Sigmoid colon (tissue), 6 donors: ENCODE measurements at regions not wholly inside any gene's neighbourhood (a gene's known extent, or its start where the extent isn't known, plus 50 kb on each side); places are given as distances from the start of the nearest gene placed in this dataset.

Experiments
- DNase-seq: peaks from one replicate; pipeline ENCODE4 v3.0.0-alpha.2; 2019
- H3K27ac ChIP-seq, 4 donors: fragments of 200-600 bp; sonication (generic); one replicate each; pipeline ENCODE4 v1.5.1; 2016 to 2019; ENCODE audit warnings: mild to moderate bottlenecking in 1 of 4
- H3K27me3 ChIP-seq, 3 donors: fragments of 200-600 bp; sonication (generic); one replicate each; pipeline ENCODE4 v1.5.1; 2019; ENCODE audit warnings: mild to moderate bottlenecking in 1 of 3
- H3K36me3 ChIP-seq, 4 donors: fragments of 200-600 bp; sonication (generic); one replicate each; pipeline ENCODE4 v1.5.1; 2016 to 2019
- H3K4me1 ChIP-seq, 4 donors: fragments of 200-600 bp; sonication (generic); one replicate each; pipeline ENCODE4 v1.5.1; 2017 to 2019
- H3K4me3 ChIP-seq, 4 donors: fragments of 200-600 bp; sonication (generic); one replicate each; pipeline ENCODE4 v1.5.1; 2017 to 2019; ENCODE audit warnings: mild to moderate bottlenecking in 2 of 4, moderate library complexity in 1 of 4
- H3K9me3 ChIP-seq, 4 donors: fragments of 200-600 bp in 3 of 4; sonication (generic) in 3 of 4; one replicate each; pipeline versions ENCODE4 v1.5.1 to v1.6.1; 2013 to 2019
- CTCF ChIP-seq, 4 experiments: fragments of 450-650 bp in 3 of 4; fragments of 200-600 bp in 1 of 4; IDR thresholded peaks; one replicate each; pipeline ENCODE4 v1.5.1; 2016 to 2019; ENCODE audit warnings: antibody characterized with exemption in 4 of 4, mild to moderate bottlenecking in 3 of 4, moderate library complexity in 2 of 4
- EP300 ChIP-seq, 4 donors: sonication (generic); formaldehyde crosslinking; IDR thresholded peaks; one replicate each; pipeline ENCODE4 v1.6.1; 2017; ENCODE audit warnings: antibody characterized with exemption in 4 of 4
- POLR2A ChIP-seq, 2 donors: fragments of 450-650 bp; IDR thresholded peaks; one replicate each; pipeline ENCODE4 v1.6.1; 2016; ENCODE audit warnings: antibody characterized with exemption in 2 of 2, mild to moderate bottlenecking in 2 of 2, moderate library complexity in 2 of 2
- POLR2AphosphoS5 ChIP-seq, 4 donors: sonication (generic); formaldehyde crosslinking; IDR thresholded peaks; one replicate each; pipeline ENCODE4 v1.6.1; 2017; ENCODE audit warnings: antibody characterized with exemption in 4 of 4
- WGBS, 2 donors: extraction: QIAGEN DNeasy Blood & Tissue Kit; methylation state at CpG; one replicate each; pipeline ENCODE4 v1.1.7; 2013; 5-methylcytosine and 5-hydroxymethylcytosine counted together
- intact Hi-C: fragments of 100-400 bp; cut with DNase I; formaldehyde crosslinking; loops from one replicate; pipeline ENCODE4 v1.15.1; 2023
- donor health status: healthy with polysubstance abuse.
- donor health status: healthy.

GRCh38 chr13:75224053-75224742, 257.8 kb downstream of the TBC1D4 start:
- intact Hi-C loops: loop anchor here (5.0 to 10.0 kb wide), 3 partner anchors 939 to 1469 kb away; no protein-coding TSS in a partner anchor
- TF ChIP-seq CTCF (IDR thresholded peaks at IDR 0.05) (no peak), POLR2A (IDR thresholded peaks at IDR 0.05) (no peak), EP300 (IDR thresholded peaks at IDR 0.05) (no peak), POLR2AphosphoS5 (IDR thresholded peaks at IDR 0.05) (no peak)
- no peak overlapping the region for H3K27ac ChIP-seq
- H3K4me3 ChIP-seq: no peak overlapping the region
- H3K27me3 ChIP-seq: no peaks in the 10 kb centered on the region
- 84 to 89% methylated on average over 6 of the region's 6 CpGs for WGBS, 2 donors
- H3K9me3 ChIP-seq: no peaks in the 10 kb centered on the region
- peaks cover 0 to 36% (median 20%) of the 10 kb centered on the region in 4 donors for H3K4me1 ChIP-seq
- H3K36me3 ChIP-seq: no peaks in the 10 kb centered on the region
- no peak for DNase-seq

GRCh38 chr13:75222031-75222430, 259.9 kb downstream of the TBC1D4 start:
- Histone ChIP-seq H3K27ac (no peak overlapping the region), H3K4me3 (no peak overlapping the region), H3K27me3 (no peaks in the 10 kb centered on the region), H3K36me3 (no peaks in the 10 kb centered on the region), H3K4me1 (peaks cover 0 to 17% (median 8%) of the 10 kb centered on the region in 4 donors), H3K9me3 (no peaks in the 10 kb centered on the region)
- WGBS, 2 donors: 85 to 87% methylated on average over 1 of the region's 1 CpG
- DNase-seq: no peak
- TF ChIP-seq POLR2AphosphoS5 (IDR thresholded peaks at IDR 0.05): no peak
- no peak for TF ChIP-seq POLR2A (IDR thresholded peaks at IDR 0.05)
- no peak for TF ChIP-seq CTCF (IDR thresholded peaks at IDR 0.05)
- TF ChIP-seq EP300 (IDR thresholded peaks at IDR 0.05): no peak
- intact Hi-C loops: loop anchor here (5.0 to 10.0 kb wide), 3 partner anchors 937 to 1467 kb away; no protein-coding TSS in a partner anchor

- Histone ChIP-seq H3K27me3 (peaks cover 0 to 4% (median 0%) of the 10 kb centered on the region in 3 donors), H3K9me3 (no peaks in the 10 kb centered on the region), H3K27ac (no peak overlapping the region), H3K36me3 (no peaks in the 10 kb centered on the region), H3K4me1 (peaks cover 0 to 9% (median 2%) of the 10 kb centered on the region in 4 donors), H3K4me3 (no peak overlapping the region)
- WGBS, 2 donors: 77 to 85% methylated on average over 5 of the region's 5 CpGs
- TF ChIP-seq POLR2AphosphoS5 (IDR thresholded peaks at IDR 0.05) (no peak), POLR2A (IDR thresholded peaks at IDR 0.05) (no peak), CTCF (IDR thresholded peaks at IDR 0.05) (no peak), EP300 (IDR thresholded peaks at IDR 0.05) (no peak)
- intact Hi-C loops: loop anchor here (5.0 to 10.0 kb wide), 3 partner anchors 936 to 1466 kb away; no protein-coding TSS in a partner anchor
- DNase-seq: no peak
These were observed 261.1 kb downstream of the TBC1D4 start for GRCh38 chr13:75220861-75221260.

GRCh38 chr13:75220238-75220542, 261.8 kb downstream of the TBC1D4 start:
- intact Hi-C loops: loop anchor here (5.0 to 10.0 kb wide), 3 partner anchors 935 to 1465 kb away; no protein-coding TSS in a partner anchor

More at GRCh38 chr13:75220238-75220542, 261.8 kb downstream of the TBC1D4 start:
- Histone ChIP-seq H3K9me3 (no peaks in the 10 kb centered on the region), H3K36me3 (no peaks in the 10 kb centered on the region), H3K4me3 (no peak overlapping the region), H3K27ac (no peak overlapping the region), H3K4me1 (peaks cover 0 to 9% (median 2%) of the 10 kb centered on the region in 4 donors), H3K27me3 (peaks cover 0 to 4% (median 0%) of the 10 kb centered on the region in 3 donors)
- TF ChIP-seq CTCF (IDR thresholded peaks at IDR 0.05) (no peak), POLR2AphosphoS5 (IDR thresholded peaks at IDR 0.05) (no peak), POLR2A (IDR thresholded peaks at IDR 0.05) (no peak), EP300 (IDR thresholded peaks at IDR 0.05) (no peak)
- 83 to 86% methylated on average over 8 of the region's 8 CpGs for WGBS, 2 donors
- DNase-seq: no peak
